SK-N-SH treated with all-trans-retinoic acid at 6 μM for 48 hours (cell line): ENCODE measurements at regions not wholly inside any gene's neighbourhood (a gene's known extent, or its start where the extent isn't known, plus 50 kb on each side); places are given as distances from the start of the nearest gene placed in this dataset.

Experiments used
- ATAC-seq: fragments of 200-7000 bp; cut with Tn5 transposase; 3 replicates; pipeline ENCODE4 v1.9.1; 2020; ENCODE audit warnings: mild to moderate bottlenecking, moderate library complexity
- ARNTL ChIP-seq: fragments of 450-650 bp; formaldehyde crosslinking; IDR thresholded peaks from 2 replicates; pipeline ENCODE4 v1.5.0; 2020; ENCODE audit warnings: low read depth, mild to moderate bottlenecking, moderate library complexity, borderline replicate concordance
- CREB5 ChIP-seq: fragments of 250-450 bp; sonication (Bioruptor Pico); IDR thresholded peaks from 2 replicates; pipeline ENCODE4 v1.5.1; 2020; ENCODE audit warnings: low read depth, mild to moderate bottlenecking, moderate library complexity
- CSDC2 ChIP-seq: fragments of 250-450 bp; sonication (Bioruptor Pico); IDR thresholded peaks from 2 replicates; pipeline ENCODE4 v1.5.0; 2020; ENCODE audit warnings: mild to moderate bottlenecking, moderate library complexity
- CSRNP3 ChIP-seq: fragments of 250-450 bp; sonication (Bioruptor Pico); IDR thresholded peaks from 2 replicates; pipeline ENCODE4 v1.5.1; 2021; ENCODE audit warnings: mild to moderate bottlenecking, moderate library complexity
- GLIS3 ChIP-seq: fragments of 250-450 bp; sonication (Bioruptor Pico); IDR thresholded peaks from 2 replicates; pipeline ENCODE4 v1.5.0; 2020; ENCODE audit warnings: mild to moderate bottlenecking, moderate library complexity
- ISL1 ChIP-seq: fragments of 250-450 bp; sonication (Bioruptor Pico); IDR thresholded peaks from 2 replicates; pipeline ENCODE4 v2.1.2; 2022; ENCODE audit warnings: mild to moderate bottlenecking, moderate library complexity
- PATZ1 ChIP-seq: fragments of 250-450 bp; sonication (Bioruptor Pico); IDR thresholded peaks from 2 replicates; pipeline ENCODE4 v1.8.0; 2020; ENCODE audit warnings: mild to moderate bottlenecking, moderate library complexity, borderline replicate concordance
- POU6F1 ChIP-seq: fragments of 250-450 bp; sonication (Bioruptor Pico); IDR thresholded peaks from 2 replicates; pipeline ENCODE4 v1.8.0; 2021; ENCODE audit warnings: low read depth, mild to moderate bottlenecking, moderate library complexity, borderline replicate concordance
- PPARA ChIP-seq: fragments of 250-450 bp; sonication (Bioruptor Pico); IDR thresholded peaks from 2 replicates; pipeline ENCODE4 v1.5.0; 2020; ENCODE audit warnings: mild to moderate bottlenecking, borderline replicate concordance
- TCF4 ChIP-seq: fragments of 250-450 bp; sonication (Bioruptor Pico); IDR thresholded peaks from 2 replicates; pipeline ENCODE4 v1.8.0; 2021; ENCODE audit warnings: mild to moderate bottlenecking, moderate library complexity, borderline replicate concordance
- TOX ChIP-seq: fragments of 250-450 bp; sonication (Bioruptor Pico); IDR thresholded peaks from 2 replicates; pipeline ENCODE4 v1.8.0; 2021; ENCODE audit warnings: mild to moderate bottlenecking, moderate library complexity, borderline replicate concordance
- TSHZ2 ChIP-seq: fragments of 250-450 bp; sonication (Bioruptor Pico); IDR thresholded peaks from 2 replicates; pipeline ENCODE4 v1.5.0; 2020; ENCODE audit warnings: mild to moderate bottlenecking, moderate library complexity
- ZC3H10 ChIP-seq: fragments of 250-450 bp; sonication (Bioruptor Pico); IDR thresholded peaks from 2 replicates; pipeline ENCODE4 v1.5.1; 2021; ENCODE audit warnings: mild to moderate bottlenecking, moderate library complexity
- ZFP3 ChIP-seq: fragments of 250-450 bp; sonication (Bioruptor Pico); IDR thresholded peaks from 2 replicates; pipeline ENCODE4 v1.5.0; 2020; ENCODE audit warnings: mild to moderate bottlenecking, moderate library complexity
- ZFP30 ChIP-seq: fragments of 450-650 bp; formaldehyde crosslinking; IDR thresholded peaks from 2 replicates; pipeline ENCODE4 v1.5.0; 2022; ENCODE audit warnings: mild to moderate bottlenecking, moderate library complexity
- ZNF565 ChIP-seq: fragments of 450-650 bp; formaldehyde crosslinking; conservative IDR thresholded peaks from 2 replicates; pipeline ENCODE4 v1.5.0; 2020; ENCODE audit warnings: low read depth, mild to moderate bottlenecking, moderate library complexity
- ZNF70 ChIP-seq: fragments of 450-650 bp; formaldehyde crosslinking; IDR thresholded peaks from 2 replicates; pipeline ENCODE4 v1.5.0; 2020; ENCODE audit warnings: mild to moderate bottlenecking, moderate library complexity
- ZNF8 ChIP-seq: fragments of 450-650 bp; formaldehyde crosslinking; IDR thresholded peaks from 2 replicates; pipeline ENCODE4 v1.5.0; 2020; ENCODE audit warnings: mild to moderate bottlenecking, moderate library complexity

GRCh38 chr4:189301692-189302091 is 639.0 kb upstream of the FRG1 start:
- no peak for ATAC-seq
- TF ChIP-seq ARNTL (no peak), PATZ1 (CRISPR knock-in tag) (no peak), TSHZ2 (CRISPR knock-in tag) (no peak), CSRNP3 (CRISPR knock-in tag) (no peak), ZC3H10 (CRISPR knock-in tag) (no peak), TOX (no peak), ZNF565 (CRISPR knock-in tag) (no peak), PPARA (CRISPR knock-in tag) (no peak), ZFP3 (no peak), ZFP30 (CRISPR knock-in tag) (no peak), GLIS3 (CRISPR knock-in tag) (no peak), ZNF8 (CRISPR knock-in tag) (no peak), CSDC2 (CRISPR knock-in tag) (no peak), ZNF70 (CRISPR knock-in tag) (no peak), POU6F1 (CRISPR knock-in tag) (no peak)

- no peak for ATAC-seq
- TF ChIP-seq CSRNP3 (CRISPR knock-in tag): no peak
- TF ChIP-seq ZFP30 (CRISPR knock-in tag): no peak
- no peak for TF ChIP-seq TSHZ2 (CRISPR knock-in tag)
- no peak for TF ChIP-seq TCF4
- no peak for TF ChIP-seq ZNF565 (CRISPR knock-in tag)
- no peak for TF ChIP-seq CREB5 (CRISPR knock-in tag)
- TF ChIP-seq ZC3H10 (CRISPR knock-in tag): no peak
- no peak for TF ChIP-seq ISL1
- no peak for TF ChIP-seq ZNF70 (CRISPR knock-in tag)
- TF ChIP-seq ARNTL: no peak
- TF ChIP-seq ZNF8 (CRISPR knock-in tag): no peak
- TF ChIP-seq GLIS3 (CRISPR knock-in tag): no peak
- TF ChIP-seq ZFP3: no peak
Observed at GRCh38 chr4:189302719-189303118, 638.0 kb upstream of the FRG1 start.
